ENCODE measurements at regions not wholly inside any gene's neighbourhood (a gene's known extent, or its start where the extent isn't known, plus 50 kb on each side); places are given as distances from the start of the nearest gene placed in this dataset.

DNA sequence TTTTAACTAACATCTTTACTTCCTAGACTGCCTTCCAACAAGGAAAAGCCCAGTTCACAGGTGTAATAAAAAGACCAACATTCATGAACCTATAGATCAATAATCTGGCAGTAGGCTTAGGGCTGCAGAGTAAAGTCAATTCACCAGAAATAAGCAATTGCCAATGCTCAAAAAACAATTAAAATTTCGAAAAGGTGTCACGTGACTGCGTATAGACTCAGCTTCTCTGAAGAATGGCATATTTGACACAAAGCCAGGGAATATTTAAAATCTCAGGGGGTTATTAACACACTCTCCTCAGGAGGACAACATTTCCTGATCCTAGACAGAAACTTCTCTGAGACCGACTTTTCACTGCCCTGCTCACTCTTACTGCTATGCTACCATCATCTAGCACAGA, 245.2 kb upstream of the LRATD1 start:
- Histone ChIP-seq H3K27ac (ENCODE audit: low read length) (no peak overlapping the region), H2AFZ (ENCODE audit: low read depth, low read length) (no peak overlapping the region), H3K4me2 (ENCODE audit: low read length) (no peak overlapping the region), H3K9ac (ENCODE audit: low read length) (no peak overlapping the region), H3K4me1 (ENCODE audit: low read length) (peaks cover 27% of the 10 kb centered on the region), H4K20me1 (ENCODE audit: insufficient read depth, low read length) (no peaks in the 10 kb centered on the region), H3K27me3 (ENCODE audit: low read depth, low read length) (no peaks in the 10 kb centered on the region), H3K9me3 (ENCODE audit: insufficient read depth, low read length) (no peaks in the 10 kb centered on the region), H3K79me2 (ENCODE audit: low read length) (no peaks in the 10 kb centered on the region), H3K4me3 (ENCODE audit: low read length) (no peak overlapping the region), H3K36me3 (replicated peaks; ENCODE audit: low read depth, low read length) (no peaks in the 10 kb centered on the region)
- TF ChIP-seq EZH2phosphoT487 (IDR thresholded peaks at IDR 0.05; ENCODE audit: low read depth) = no peak
- TF ChIP-seq, protein P1, sequence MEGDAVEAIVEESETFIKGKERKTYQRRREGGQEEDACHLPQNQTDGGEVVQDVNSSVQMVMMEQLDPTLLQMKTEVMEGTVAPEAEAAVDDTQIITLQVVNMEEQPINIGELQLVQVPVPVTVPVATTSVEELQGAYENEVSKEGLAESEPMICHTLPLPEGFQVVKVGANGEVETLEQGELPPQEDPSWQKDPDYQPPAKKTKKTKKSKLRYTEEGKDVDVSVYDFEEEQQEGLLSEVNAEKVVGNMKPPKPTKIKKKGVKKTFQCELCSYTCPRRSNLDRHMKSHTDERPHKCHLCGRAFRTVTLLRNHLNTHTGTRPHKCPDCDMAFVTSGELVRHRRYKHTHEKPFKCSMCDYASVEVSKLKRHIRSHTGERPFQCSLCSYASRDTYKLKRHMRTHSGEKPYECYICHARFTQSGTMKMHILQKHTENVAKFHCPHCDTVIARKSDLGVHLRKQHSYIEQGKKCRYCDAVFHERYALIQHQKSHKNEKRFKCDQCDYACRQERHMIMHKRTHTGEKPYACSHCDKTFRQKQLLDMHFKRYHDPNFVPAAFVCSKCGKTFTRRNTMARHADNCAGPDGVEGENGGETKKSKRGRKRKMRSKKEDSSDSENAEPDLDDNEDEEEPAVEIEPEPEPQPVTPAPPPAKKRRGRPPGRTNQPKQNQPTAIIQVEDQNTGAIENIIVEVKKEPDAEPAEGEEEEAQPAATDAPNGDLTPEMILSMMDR (IDR thresholded peaks at IDR 0.05; ENCODE audit: low read depth, low read length) = no peak

DNA sequence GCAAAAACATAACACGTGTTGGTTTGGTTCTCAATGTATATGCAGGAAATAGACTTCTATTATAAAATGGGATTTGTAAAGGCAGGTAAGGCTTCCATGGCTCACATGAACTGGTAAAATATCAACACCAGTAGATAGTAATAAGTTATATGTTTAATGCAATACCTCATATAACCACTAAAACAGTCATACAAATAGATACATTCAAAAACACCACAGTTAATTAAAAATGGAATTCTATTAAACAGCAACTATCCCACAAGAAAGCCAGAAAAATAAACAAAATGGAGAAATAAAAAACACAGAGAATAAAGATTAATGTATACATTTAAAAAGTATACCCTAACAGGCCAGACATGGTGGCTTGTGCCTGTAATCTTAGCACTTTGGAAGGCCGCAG, 243.8 kb upstream of the LRATD1 start:
- H4K20me1 ChIP-seq (ENCODE audit: insufficient read depth, low read length) = no peaks in the 10 kb centered on the region
- H3K27me3 ChIP-seq (ENCODE audit: low read depth, low read length) = no peaks in the 10 kb centered on the region
- no peaks in the 10 kb centered on the region for H3K79me2 ChIP-seq (ENCODE audit: low read length)
- TF ChIP-seq EZH2phosphoT487 (IDR thresholded peaks at IDR 0.05; ENCODE audit: low read depth) = no peak
- TF ChIP-seq, protein P1 (IDR thresholded peaks at IDR 0.05; ENCODE audit: low read depth, low read length) = no peak
- no peak overlapping the region for H2AFZ ChIP-seq (ENCODE audit: low read depth, low read length)
- H3K9ac ChIP-seq (ENCODE audit: low read length) = no peak overlapping the region
- no peak overlapping the region for H3K4me2 ChIP-seq (ENCODE audit: low read length)
- no peak overlapping the region for H3K27ac ChIP-seq (ENCODE audit: low read length)
- peaks cover 38% of the 10 kb centered on the region for H3K4me1 ChIP-seq (ENCODE audit: low read length)
- no peak overlapping the region for H3K4me3 ChIP-seq (ENCODE audit: low read length)
- H3K36me3 ChIP-seq (replicated peaks; ENCODE audit: low read depth, low read length) = no peaks in the 10 kb centered on the region
- no peaks in the 10 kb centered on the region for H3K9me3 ChIP-seq (ENCODE audit: insufficient read depth, low read length)

DNA sequence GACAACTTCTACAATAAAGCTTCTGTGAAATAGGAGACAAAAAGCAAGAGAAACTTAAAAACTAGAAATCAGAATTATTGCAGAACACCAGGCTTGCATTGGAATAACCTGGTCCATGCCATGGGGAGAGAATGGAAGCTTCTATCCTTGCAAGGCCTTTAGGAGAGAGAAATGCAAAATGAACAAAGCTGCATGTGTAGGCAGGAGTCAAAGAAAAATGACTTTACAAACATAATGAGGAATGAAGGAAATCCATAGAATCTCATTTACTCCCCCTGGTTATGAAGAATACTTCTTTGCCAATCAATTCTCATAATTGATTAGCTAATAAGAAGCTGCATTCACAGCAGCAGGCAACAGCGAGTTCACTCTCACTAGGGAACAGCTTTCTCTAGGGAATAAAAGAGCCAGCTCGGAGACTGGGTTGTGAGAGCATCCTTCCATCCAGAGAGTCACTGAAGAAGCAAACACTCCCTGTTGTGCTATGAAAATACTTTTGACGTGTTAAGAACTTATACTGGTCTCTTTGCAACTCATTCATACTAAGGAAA, 235.9 kb upstream of the LRATD1 start:
- Histone ChIP-seq H3K4me1 (ENCODE audit: low read length) (peaks cover 19% of the 10 kb centered on the region), H3K27me3 (ENCODE audit: low read depth, low read length) (no peaks in the 10 kb centered on the region), H3K36me3 (replicated peaks; ENCODE audit: low read depth, low read length) (no peaks in the 10 kb centered on the region), H3K9me3 (ENCODE audit: insufficient read depth, low read length) (no peaks in the 10 kb centered on the region), H3K4me2 (ENCODE audit: low read length) (no peak overlapping the region), H4K20me1 (ENCODE audit: insufficient read depth, low read length) (no peaks in the 10 kb centered on the region), H3K79me2 (ENCODE audit: low read length) (no peaks in the 10 kb centered on the region), H3K4me3 (ENCODE audit: low read length) (no peak overlapping the region), H3K27ac (ENCODE audit: low read length) (no peak overlapping the region), H3K9ac (ENCODE audit: low read length) (no peak overlapping the region), H2AFZ (ENCODE audit: low read depth, low read length) (no peak overlapping the region)
- TF ChIP-seq EZH2phosphoT487 (IDR thresholded peaks at IDR 0.05; ENCODE audit: low read depth) = no peak
- TF ChIP-seq, protein P1 (IDR thresholded peaks at IDR 0.05; ENCODE audit: low read depth, low read length) = no peak

DNA sequence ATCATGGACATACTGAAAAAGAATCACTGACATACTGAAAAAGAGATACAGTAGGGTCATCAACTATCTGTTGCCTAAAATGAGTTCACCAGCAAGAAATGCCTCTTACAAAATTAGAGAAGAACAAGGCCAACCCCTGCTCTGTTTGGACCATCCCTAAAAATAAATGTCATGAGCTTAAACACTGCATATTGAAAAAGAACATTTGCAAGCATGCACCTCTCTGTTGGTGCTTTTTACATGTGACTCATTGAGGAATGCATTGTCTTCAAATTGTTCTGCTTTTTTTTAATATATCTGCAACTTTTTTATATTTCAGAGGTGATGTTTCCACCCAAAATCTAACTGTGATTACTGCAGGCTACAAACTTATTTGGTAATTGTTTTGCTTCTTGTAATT, 233.9 kb upstream of the LRATD1 start:
- H3K4me3 ChIP-seq (ENCODE audit: low read length) = no peak overlapping the region
- TF ChIP-seq, protein P1 (IDR thresholded peaks at IDR 0.05; ENCODE audit: low read depth, low read length) = no peak
- no peak for TF ChIP-seq EZH2phosphoT487 (IDR thresholded peaks at IDR 0.05; ENCODE audit: low read depth)
- H3K9ac ChIP-seq (ENCODE audit: low read length) = no peak overlapping the region
- no peak overlapping the region for H3K4me2 ChIP-seq (ENCODE audit: low read length)
- peaks cover 7% of the 10 kb centered on the region; the same call in 1 of the 2 replicates for H3K4me1 ChIP-seq (ENCODE audit: low read length)
- no peaks in the 10 kb centered on the region for H3K9me3 ChIP-seq (ENCODE audit: insufficient read depth, low read length)
- H3K27ac ChIP-seq (ENCODE audit: low read length) = no peak overlapping the region
- H3K27me3 ChIP-seq (ENCODE audit: low read depth, low read length) = no peaks in the 10 kb centered on the region
- H3K36me3 ChIP-seq (replicated peaks; ENCODE audit: low read depth, low read length) = no peaks in the 10 kb centered on the region
- no peaks in the 10 kb centered on the region for H4K20me1 ChIP-seq (ENCODE audit: insufficient read depth, low read length)
- H2AFZ ChIP-seq (ENCODE audit: low read depth, low read length) = no peak overlapping the region
- no peaks in the 10 kb centered on the region for H3K79me2 ChIP-seq (ENCODE audit: low read length)

All from OCI-LY3 (cell line).